ENCODE measurements at regions not wholly inside any gene's neighbourhood (a gene's known extent, or its start where the extent isn't known, plus 50 kb on each side); places are given as distances from the start of the nearest gene placed in this dataset.

DNA sequence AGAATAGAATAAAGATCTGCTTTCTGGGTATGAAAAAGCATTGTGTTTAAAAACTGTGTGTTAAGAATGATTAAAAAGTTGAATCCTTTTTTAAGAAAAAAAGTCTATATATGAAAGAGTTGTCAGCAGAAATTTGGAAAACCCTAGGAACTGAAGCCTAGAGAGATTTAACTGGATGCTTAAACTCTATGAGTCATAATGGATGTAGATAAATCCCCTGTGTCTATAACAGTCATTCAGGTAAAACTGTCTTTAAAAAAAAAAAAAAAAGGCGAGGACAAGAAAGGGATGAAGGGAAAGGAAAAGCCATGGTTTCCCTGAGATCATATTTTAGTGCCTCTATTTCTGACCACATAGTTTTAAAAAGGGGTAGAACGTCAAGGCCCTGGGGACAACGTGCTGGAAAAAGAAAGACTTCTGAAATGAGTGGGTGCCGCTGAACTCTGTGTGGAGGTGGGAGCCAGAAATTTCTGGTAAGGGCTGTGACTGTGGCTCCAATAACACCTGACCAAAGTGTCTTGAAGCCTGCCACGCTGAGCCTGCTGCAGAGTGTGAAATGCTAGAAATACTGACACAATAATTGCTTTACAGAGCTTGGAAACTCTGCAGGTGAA lies 302.6 kb upstream of the ARID1B start:
- no peak for TF ChIP-seq POLR2A (IDR thresholded peaks at IDR 0.05)
- TF ChIP-seq, protein P1, sequence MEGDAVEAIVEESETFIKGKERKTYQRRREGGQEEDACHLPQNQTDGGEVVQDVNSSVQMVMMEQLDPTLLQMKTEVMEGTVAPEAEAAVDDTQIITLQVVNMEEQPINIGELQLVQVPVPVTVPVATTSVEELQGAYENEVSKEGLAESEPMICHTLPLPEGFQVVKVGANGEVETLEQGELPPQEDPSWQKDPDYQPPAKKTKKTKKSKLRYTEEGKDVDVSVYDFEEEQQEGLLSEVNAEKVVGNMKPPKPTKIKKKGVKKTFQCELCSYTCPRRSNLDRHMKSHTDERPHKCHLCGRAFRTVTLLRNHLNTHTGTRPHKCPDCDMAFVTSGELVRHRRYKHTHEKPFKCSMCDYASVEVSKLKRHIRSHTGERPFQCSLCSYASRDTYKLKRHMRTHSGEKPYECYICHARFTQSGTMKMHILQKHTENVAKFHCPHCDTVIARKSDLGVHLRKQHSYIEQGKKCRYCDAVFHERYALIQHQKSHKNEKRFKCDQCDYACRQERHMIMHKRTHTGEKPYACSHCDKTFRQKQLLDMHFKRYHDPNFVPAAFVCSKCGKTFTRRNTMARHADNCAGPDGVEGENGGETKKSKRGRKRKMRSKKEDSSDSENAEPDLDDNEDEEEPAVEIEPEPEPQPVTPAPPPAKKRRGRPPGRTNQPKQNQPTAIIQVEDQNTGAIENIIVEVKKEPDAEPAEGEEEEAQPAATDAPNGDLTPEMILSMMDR (IDR thresholded peaks at IDR 0.05), result no peak
